Lung (tissue), 11 donors: ENCODE measurements at regions not wholly inside any gene's neighbourhood (a gene's known extent, or its start where the extent isn't known, plus 50 kb on each side); places are given as distances from the start of the nearest gene placed in this dataset.

ENCODE experiments used
- ATAC-seq: fragments of 200-7000 bp; cut with Tn5 transposase; one replicate; pipeline ENCODE4 v1.9.1; 2020; ENCODE audit warnings: moderate number of reproducible peaks; ENCODE audit not compliant: insufficient read depth, low FRiP score
- DNase-seq, 3 donors: peaks; one replicate each; pipeline ENCODE4 v3.0.0-alpha.2; 2013 to 2017
- H3K27ac ChIP-seq, 2 donors: one replicate each; pipeline ENCODE4 v1.5.1; 2013; ENCODE audit warnings: mild to moderate bottlenecking in 2 of 2, moderate library complexity in 2 of 2, control low read depth in 1 of 2, inconsistent platforms in 1 of 2, low read depth in 1 of 2, low read length in 1 of 2
- H3K27me3 ChIP-seq, 3 donors: one replicate each; pipeline ENCODE4 v1.5.1; 2013; ENCODE audit warnings: low read length in 2 of 3; ENCODE audit not compliant: control insufficient read depth in 3 of 3, insufficient read depth in 3 of 3
- H3K36me3 ChIP-seq, 4 donors: one replicate each; pipeline ENCODE4 v1.5.1; 2013; ENCODE audit warnings: low read length in 4 of 4, mild to moderate bottlenecking in 1 of 4, moderate library complexity in 1 of 4; ENCODE audit not compliant: control insufficient read depth in 4 of 4, insufficient read depth in 4 of 4
- H3K4me1 ChIP-seq, 5 donors: one replicate each; pipeline ENCODE4 v1.5.1; 2013; ENCODE audit warnings: low read length in 5 of 5, mild to moderate bottlenecking in 2 of 5, moderate library complexity in 1 of 5; ENCODE audit not compliant: control insufficient read depth in 5 of 5, insufficient read depth in 5 of 5
- H3K4me3 ChIP-seq: one replicate; pipeline ENCODE4 v1.5.1; 2013; ENCODE audit warnings: mild to moderate bottlenecking, control low read depth, moderate library complexity
- H3K9ac ChIP-seq, 2 donors: one replicate each; pipeline ENCODE4 v1.5.1; 2013; ENCODE audit warnings: low read length in 2 of 2, control low read depth in 1 of 2; ENCODE audit not compliant: insufficient read depth in 1 of 2
- H3K9me3 ChIP-seq, 4 donors: one replicate each; pipeline ENCODE4 v1.5.1; 2013; ENCODE audit warnings: low read length in 3 of 4, mild to moderate bottlenecking in 1 of 4, moderate library complexity in 1 of 4; ENCODE audit not compliant: control insufficient read depth in 4 of 4, insufficient read depth in 3 of 4
- CTCF ChIP-seq: IDR thresholded peaks from 2 replicates; pipeline ENCODE4 v1.5.1; 2012; ENCODE audit warnings: mild to moderate bottlenecking; ENCODE audit errors: control extremely low read depth, extremely low read depth
- WGBS, 2 donors: extraction: QIAGEN DNeasy Blood & Tissue Kit; methylation state at CpG; one replicate each; pipeline ENCODE4 v1.1.7; 2013; 5-methylcytosine and 5-hydroxymethylcytosine counted together
- donor health status: control.
- donor health status: control.
- donor health status: Bipolar disorder and iron deficiency.
- donor health status: healthy.
- donor health status: DM: yes; HTN: yes; CAD: no.

- Histone ChIP-seq H3K27ac (no peak overlapping the region), H3K9me3 (no peaks in the 10 kb centered on the region), H3K4me3 (no peak overlapping the region), H3K9ac (no peak overlapping the region), H3K4me1 (peaks cover 0 to 14% (median 0%) of the 10 kb centered on the region in 5 donors), H3K27me3 (peaks cover 0 to 3% (median 0%) of the 10 kb centered on the region in 3 donors), H3K36me3 (no peaks in the 10 kb centered on the region)
- WGBS, 2 donors, result 48 to 97% methylated on average over 2 of the region's 2 CpGs
- DNase-seq (no peak), ATAC-seq (no peak)
- TF ChIP-seq CTCF, result no peak
These were observed 59.9 kb upstream of the SKAP2 start for GRCh38 chr7:26924149-26924767.

- no peak for DNase-seq
- no peak overlapping the region for H3K4me3 ChIP-seq
- 87 to 88% methylated on average over 2 of the region's 2 CpGs for WGBS, 2 donors
- no peaks in the 10 kb centered on the region for H3K36me3 ChIP-seq
- no peak for TF ChIP-seq CTCF
- H3K9ac ChIP-seq, result no peak overlapping the region
- H3K4me1 ChIP-seq, result peaks cover 0 to 6% (median 0%) of the 10 kb centered on the region in 5 donors
- peaks cover 0 to 5% (median 0%) of the 10 kb centered on the region in 3 donors for H3K27me3 ChIP-seq
- ATAC-seq, result no peak
- no peaks in the 10 kb centered on the region for H3K9me3 ChIP-seq
- no peak overlapping the region for H3K27ac ChIP-seq
These were observed 55.6 kb upstream of the SKAP2 start for GRCh38 chr7:26919906-26920493.

GRCh38 chr7:26918241-26918640 is 53.9 kb upstream of the SKAP2 start:
- Histone ChIP-seq H3K4me3 (no peak overlapping the region), H3K27ac (no peak overlapping the region), H3K9me3 (no peaks in the 10 kb centered on the region), H3K4me1 (peaks cover 0 to 6% (median 0%) of the 10 kb centered on the region in 5 donors), H3K9ac (no peak overlapping the region), H3K27me3 (peaks cover 0 to 5% (median 0%) of the 10 kb centered on the region in 3 donors), H3K36me3 (no peaks in the 10 kb centered on the region)
- DNase-seq (no peak), ATAC-seq (no peak)
- no peak for TF ChIP-seq CTCF
